ENCODE measurements at regions not wholly inside any gene's neighbourhood (a gene's known extent, or its start where the extent isn't known, plus 50 kb on each side); places are given as distances from the start of the nearest gene placed in this dataset.

GRCh38 chr3:150050510-150050909, 79.8 kb upstream of the PFN2 start:
- H3K79me2 ChIP-seq (ENCODE audit: control insufficient read depth in 1 of 2, insufficient read depth in 2 of 2, low read length in 2 of 2): no peaks in the 10 kb centered on the region
- H2BK5ac ChIP-seq (ENCODE audit: low read depth, low read length): no peak overlapping the region
- DNase-seq (ENCODE audit: low read depth in 1 of 2, low spot score in 2 of 2): no peak
- no peaks in the 10 kb centered on the region for H4K20me1 ChIP-seq (replicated peaks in 1 of 2; ENCODE audit: control insufficient read depth in 1 of 2, insufficient read depth in 2 of 2, low read length in 2 of 2)
- peak overlapping the region; percentile 63 for H4K8ac ChIP-seq (ENCODE audit: extremely low read depth, insufficient read depth, low read length)
- H3K27me3 ChIP-seq (replicated peaks in 1 of 4; ENCODE audit: control insufficient read depth in 3 of 4, extremely low read depth in 1 of 4, insufficient read depth in 3 of 4, low read length in 3 of 4): no peaks in the 10 kb centered on the region
- H3K9ac ChIP-seq (replicated peaks in 1 of 4; ENCODE audit: extremely low read depth in 1 of 4, low read depth in 3 of 4, low read length in 3 of 4): no peak overlapping the region
- H2AFZ ChIP-seq (ENCODE audit: low read length): no peak overlapping the region
- no peak overlapping the region for H2BK120ac ChIP-seq (replicated peaks; ENCODE audit: low read depth, low read length)
- no peak overlapping the region for H2BK12ac ChIP-seq (ENCODE audit: low read depth, low read length)
- no peak overlapping the region for H2AK5ac ChIP-seq (ENCODE audit: low read depth, low read length)
- no peak overlapping the region for H4K91ac ChIP-seq (replicated peaks; ENCODE audit: insufficient read length, low read length)
- no peaks in the 10 kb centered on the region for H3K36me3 ChIP-seq (ENCODE audit: control insufficient read depth in 2 of 4, insufficient read depth in 4 of 4, low read length in 3 of 4)
- peaks cover 0 to 6% (median 2%) of the 10 kb centered on the region in 4 experiments; a peak in 4 of 7 replicates for H3K4me1 ChIP-seq (replicated peaks in 1 of 4; ENCODE audit: control insufficient read depth in 3 of 4, insufficient read depth in 4 of 4, low read length in 3 of 4)
- ChIA-PET CTCF (ENCODE audit: partially characterized antibody) (no interaction called here), POLR2A (ENCODE audit: partially characterized antibody) (no interaction called here)
- FAIRE-seq: no peak
- H3K4me3 ChIP-seq (ENCODE audit: extremely low read depth in 1 of 4, insufficient read depth in 2 of 4, low read depth in 3 of 4, low read length in 4 of 4): no peak overlapping the region
- WGBS, 2 experiments (ENCODE audit: extremely low coverage in 1 of 2, insufficient coverage in 1 of 2, insufficient read length in 1 of 2, insufficient replicate concordance in 2 of 2, low coverage in 1 of 2, low lambda C conversion rate in 2 of 2, missing lambda C conversion rate in 1 of 2): 92% methylated on average over 20 of the region's 25 CpGs; no CpG with 5 or more reads in 1 of the 2 experiments
- no peaks in the 10 kb centered on the region for H3K79me1 ChIP-seq (ENCODE audit: low read depth, low read length)
- H3K23ac ChIP-seq (ENCODE audit: insufficient read length): no peak overlapping the region
- H3K56ac ChIP-seq (replicated peaks; ENCODE audit: insufficient read length, low read depth, low read length): no peak overlapping the region
- no peaks in the 10 kb centered on the region; the same call in 1 of the 2 replicates for H3K23me2 ChIP-seq (ENCODE audit: low read depth, low read length)
- no peak overlapping the region for H3K27ac ChIP-seq (ENCODE audit: low read depth, low read length)
- no peak overlapping the region for H3K4ac ChIP-seq (replicated peaks; ENCODE audit: insufficient read length, low read depth, low read length)
- no peak overlapping the region for H4K5ac ChIP-seq (ENCODE audit: insufficient read length, low read depth, low read length)
- no peaks in the 10 kb centered on the region for H3K9me3 ChIP-seq (ENCODE audit: insufficient read depth in 2 of 2, low read depth in 1 of 2, low read length in 1 of 2)
- no peak overlapping the region for H3K14ac ChIP-seq (ENCODE audit: insufficient read length)
- H3K4me2 ChIP-seq (ENCODE audit: insufficient read depth in 1 of 2, low read depth in 2 of 2, low read length in 2 of 2): no peak overlapping the region
- H2BK20ac ChIP-seq (ENCODE audit: low read length): no peak overlapping the region
- no peak overlapping the region for H2BK15ac ChIP-seq (ENCODE audit: low read length)
- TF ChIP-seq TEAD4 (IDR thresholded peaks at IDR 0.05; ENCODE audit: low read depth, low read length) (no peak), CTBP2 (IDR thresholded peaks at IDR 0.05; ENCODE audit: borderline replicate concordance, insufficient read depth, insufficient read length, low read length) (no peak), SIRT6 (IDR thresholded peaks at IDR 0.05; ENCODE audit: low read length) (no peak), TCF12 (IDR thresholded peaks at IDR 0.05; ENCODE audit: low read depth, low read length) (no peak), HDAC6 (IDR thresholded peaks at IDR 0.05; ENCODE audit: low read depth, low read length) (no peak)
- no peak overlapping the region for H3K18ac ChIP-seq (ENCODE audit: extremely low read depth, low read length)
